ENCODE measurements at regions not wholly inside any gene's neighbourhood (a gene's known extent, or its start where the extent isn't known, plus 50 kb on each side); places are given as distances from the start of the nearest gene placed in this dataset.

GRCh38 chr2:48874282-48874681, 118.8 kb upstream of the LHCGR start:
- TF ChIP-seq CTCF (conservative IDR thresholded peaks at IDR 0.05; ENCODE audit: low read length), result no peak
- no peak for DNase-seq (ENCODE audit: low read depth)
- H3K4me3 ChIP-seq (ENCODE audit: low read length), result no peak overlapping the region

GRCh38 chr2:48873666-48874065, 118.1 kb upstream of the LHCGR start:
- no peak for TF ChIP-seq CTCF (conservative IDR thresholded peaks at IDR 0.05; ENCODE audit: low read length)
- no peak overlapping the region for H3K4me3 ChIP-seq (ENCODE audit: low read length)
- no peak for DNase-seq (ENCODE audit: low read depth)

GRCh38 chr2:48870942-48871341, 115.4 kb upstream of the LHCGR start:
- no peak for TF ChIP-seq CTCF (conservative IDR thresholded peaks at IDR 0.05; ENCODE audit: low read length)
- no peak overlapping the region for H3K4me3 ChIP-seq (ENCODE audit: low read length)
- DNase-seq (ENCODE audit: low read depth), result no peak

- no peak for TF ChIP-seq CTCF (conservative IDR thresholded peaks at IDR 0.05; ENCODE audit: low read length)
- H3K4me3 ChIP-seq (ENCODE audit: low read length), result no peak overlapping the region
- DNase-seq (ENCODE audit: low read depth), result no peak
Measured at GRCh38 chr2:48870503-48870902, 115.0 kb upstream of the LHCGR start.

- TF ChIP-seq CTCF (conservative IDR thresholded peaks at IDR 0.05; ENCODE audit: low read length), result no peak
- no peak for DNase-seq (ENCODE audit: low read depth)
- no peak overlapping the region for H3K4me3 ChIP-seq (ENCODE audit: low read length)
Measured at GRCh38 chr2:48865704-48866103, 110.2 kb upstream of the LHCGR start.

- DNase-seq (ENCODE audit: low read depth), result no peak
- TF ChIP-seq CTCF (conservative IDR thresholded peaks at IDR 0.05; ENCODE audit: low read length), result no peak
- H3K4me3 ChIP-seq (ENCODE audit: low read length), result no peak overlapping the region
Measured at GRCh38 chr2:48860380-48860779, 104.9 kb upstream of the LHCGR start.

GRCh38 chr2:48856657-48857056, 101.1 kb upstream of the LHCGR start:
- no peak for DNase-seq (ENCODE audit: low read depth)
- no peak for TF ChIP-seq CTCF (conservative IDR thresholded peaks at IDR 0.05; ENCODE audit: low read length)

More at GRCh38 chr2:48856657-48857056, 101.1 kb upstream of the LHCGR start:
- no peak overlapping the region for H3K4me3 ChIP-seq (ENCODE audit: low read length)

Data from AG10803 (cell line).